Neuronal stem cell (in vitro differentiated cells): ENCODE measurements at regions not wholly inside any gene's neighbourhood (a gene's known extent, or its start where the extent isn't known, plus 50 kb on each side); places are given as distances from the start of the nearest gene placed in this dataset.

Source experiments
- DNase-seq: peaks from one replicate; pipeline ENCODE4 v3.0.0-alpha.2; 2013; ENCODE audit warnings: low spot score
- H2AFZ ChIP-seq: one replicate; pipeline ENCODE4 v1.6.1; 2013; ENCODE audit warnings: mild to moderate bottlenecking, low read length, inconsistent platforms
- H2AK5ac ChIP-seq: 2 replicates; pipeline ENCODE4 v1.6.1; 2013; ENCODE audit warnings: low read depth, mild to moderate bottlenecking, inconsistent platforms, low read length, moderate library complexity, mixed read lengths
- H2BK120ac ChIP-seq: 2 replicates; pipeline ENCODE4 v1.6.1; 2013; ENCODE audit warnings: low read depth, mild to moderate bottlenecking, inconsistent platforms, low read length, moderate library complexity, mixed read lengths
- H2BK12ac ChIP-seq: one replicate; pipeline ENCODE4 v1.6.1; 2013; ENCODE audit warnings: low read length, inconsistent platforms
- H2BK15ac ChIP-seq: 2 replicates; pipeline ENCODE4 v1.6.1; 2013; ENCODE audit warnings: mild to moderate bottlenecking, low read length, inconsistent platforms, mixed read lengths
- H2BK5ac ChIP-seq: one replicate; pipeline ENCODE4 v1.6.1; 2013; ENCODE audit warnings: inconsistent platforms, mild to moderate bottlenecking, low read length, moderate library complexity
- H3K14ac ChIP-seq: one replicate; pipeline ENCODE4 v1.6.1; 2013; ENCODE audit warnings: low read length, inconsistent platforms
- H3K18ac ChIP-seq: 2 replicates; pipeline ENCODE4 v1.6.1; 2013; ENCODE audit warnings: low read length, inconsistent platforms
- H3K23ac ChIP-seq: 2 replicates; pipeline ENCODE4 v1.6.1; 2013; ENCODE audit warnings: low read depth, mild to moderate bottlenecking, mixed read lengths, low read length, inconsistent platforms; ENCODE audit not compliant: poor library complexity
- H3K27ac ChIP-seq: replicated peaks from 3 replicates; pipeline ENCODE4 v1.5.1; 2013; ENCODE audit warnings: low read length, inconsistent platforms
- H3K27me3 ChIP-seq, 3 experiments: 2 replicates each; pipeline ENCODE4 v1.6.1; 2013; ENCODE audit warnings: low read length in 3 of 3, mild to moderate bottlenecking in 2 of 3, inconsistent platforms in 1 of 3, low read depth in 1 of 3, mixed read lengths in 1 of 3, moderate library complexity in 1 of 3; ENCODE audit not compliant: control insufficient read depth in 3 of 3, insufficient read depth in 3 of 3
- H3K36me3 ChIP-seq, 2 donors: replicated peaks in 1 of 2; 2 replicates each; pipeline ENCODE4 v1.6.1; 2013; ENCODE audit warnings: low read length in 2 of 2; ENCODE audit not compliant: control insufficient read depth in 2 of 2, insufficient read depth in 2 of 2
- H3K4ac ChIP-seq: 2 replicates; pipeline ENCODE4 v1.6.1; 2013; ENCODE audit warnings: inconsistent platforms, mild to moderate bottlenecking, low read length, moderate library complexity
- H3K4me1 ChIP-seq, 2 donors: 1 replicate in 1 of 2; 2 replicates in 1 of 2; pipeline ENCODE4 v1.6.1; 2013; ENCODE audit warnings: low read length in 2 of 2, low read depth in 1 of 2; ENCODE audit not compliant: control insufficient read depth in 2 of 2, insufficient read depth in 1 of 2
- H3K4me2 ChIP-seq: one replicate; pipeline ENCODE4 v1.6.1; 2013; ENCODE audit warnings: mild to moderate bottlenecking, low read length, inconsistent platforms; ENCODE audit not compliant: insufficient read depth, poor library complexity, severe bottlenecking
- H3K4me3 ChIP-seq, 2 donors: 2 replicates each; pipeline ENCODE4 v1.5.1; 2013; ENCODE audit warnings: low read length in 2 of 2, mild to moderate bottlenecking in 2 of 2, inconsistent platforms in 1 of 2, moderate library complexity in 1 of 2
- H3K79me1 ChIP-seq: one replicate; pipeline ENCODE4 v1.6.1; 2013; ENCODE audit warnings: low read depth, mild to moderate bottlenecking, inconsistent platforms, low read length, moderate library complexity
- H3K9ac ChIP-seq: one replicate; pipeline ENCODE4 v1.6.1; 2013; ENCODE audit warnings: mild to moderate bottlenecking, low read depth, low read length, inconsistent platforms; ENCODE audit not compliant: poor library complexity
- H3K9me3 ChIP-seq, 2 donors: replicated peaks in 1 of 2; 2 replicates each; pipeline versions ENCODE3 to v1.6.1; 2013; ENCODE audit warnings: low read length in 2 of 2, mild to moderate bottlenecking in 2 of 2, inconsistent platforms in 1 of 2, low read depth in 1 of 2, mixed read lengths in 1 of 2, moderate library complexity in 1 of 2; ENCODE audit not compliant: control insufficient read depth in 2 of 2, insufficient read depth in 1 of 2
- H4K8ac ChIP-seq: one replicate; pipeline ENCODE4 v1.6.1; 2013; ENCODE audit warnings: low read depth, mild to moderate bottlenecking, inconsistent platforms, low read length, moderate library complexity
- H4K91ac ChIP-seq: one replicate; pipeline ENCODE4 v1.6.1; 2013; ENCODE audit warnings: low read length, low read depth, mild to moderate bottlenecking, inconsistent platforms; ENCODE audit not compliant: poor library complexity
- WGBS, 2 donors: extraction: QIAGEN DNeasy Blood & Tissue Kit; methylation state at CpG; one replicate each; pipeline ENCODE4 v1.1.7; 2013; ENCODE audit warnings: missing lambda C conversion rate in 2 of 2, mixed read lengths in 1 of 2; ENCODE audit not compliant: insufficient read length in 2 of 2, insufficient replicate concordance in 1 of 2; ENCODE audit errors: extremely low coverage in 2 of 2; 5-methylcytosine and 5-hydroxymethylcytosine counted together

GRCh38 chr2:55118643-55119083 lies 68.4 kb upstream of the RTN4 start:
- WGBS, 2 donors = no CpG with 5 or more reads among the region's 3 CpGs
- Histone ChIP-seq H3K4me3 (no peak overlapping the region), H3K4ac (no peak overlapping the region), H2BK120ac (no peak overlapping the region), H3K4me1 (peaks cover 12 to 28% of the 10 kb centered on the region in 2 donors), H3K79me1 (no peaks in the 10 kb centered on the region), H3K18ac (no peak overlapping the region), H3K36me3 (no peaks in the 10 kb centered on the region), H2BK15ac (no peak overlapping the region), H2BK12ac (no peak overlapping the region), H3K4me2 (no peak overlapping the region), H3K27me3 (no peaks in the 10 kb centered on the region), H3K23ac (no peak overlapping the region), H2AK5ac (no peak overlapping the region), H2AFZ (peak overlapping the region; percentile 76), H3K14ac (no peak overlapping the region), H2BK5ac (no peak overlapping the region), H4K8ac (no peak overlapping the region), H4K91ac (no peak overlapping the region), H3K9me3 (no peaks in the 10 kb centered on the region), H3K27ac (no peak overlapping the region), H3K9ac (no peak overlapping the region)
- no peak for DNase-seq

- H4K8ac ChIP-seq = no peak overlapping the region
- peaks cover 13 to 36% of the 10 kb centered on the region in 2 donors for H3K4me1 ChIP-seq
- H3K4ac ChIP-seq = no peak overlapping the region
- no peak overlapping the region for H3K4me3 ChIP-seq
- H3K23ac ChIP-seq = no peak overlapping the region
- H3K14ac ChIP-seq = no peak overlapping the region
- H3K4me2 ChIP-seq = no peak overlapping the region
- H3K18ac ChIP-seq = no peak overlapping the region
- no peak overlapping the region for H3K9ac ChIP-seq
- no peaks in the 10 kb centered on the region for H3K27me3 ChIP-seq
- H3K9me3 ChIP-seq = no peaks in the 10 kb centered on the region
- H2AK5ac ChIP-seq = no peak overlapping the region
- H2BK5ac ChIP-seq = no peak overlapping the region
- no peak for DNase-seq
- no CpG with 5 or more reads among the region's 7 CpGs for WGBS, 2 donors
- no peak overlapping the region for H3K27ac ChIP-seq
- no peak overlapping the region for H2BK15ac ChIP-seq
- H2AFZ ChIP-seq = no peak overlapping the region
- H2BK120ac ChIP-seq = no peak overlapping the region
- no peak overlapping the region for H2BK12ac ChIP-seq
- no peak overlapping the region for H4K91ac ChIP-seq
- no peaks in the 10 kb centered on the region for H3K79me1 ChIP-seq
- H3K36me3 ChIP-seq = no peaks in the 10 kb centered on the region
These were observed 66.7 kb upstream of the RTN4 start for GRCh38 chr2:55116966-55117365.

- Histone ChIP-seq H3K4me3 (no peak overlapping the region), H2BK120ac (no peak overlapping the region), H2BK12ac (no peak overlapping the region), H4K8ac (no peak overlapping the region), H3K23ac (no peak overlapping the region), H3K4me1 (peaks cover 17 to 40% of the 10 kb centered on the region in 2 donors), H3K27me3 (no peaks in the 10 kb centered on the region), H2BK15ac (no peak overlapping the region), H3K27ac (no peak overlapping the region), H3K18ac (no peak overlapping the region), H4K91ac (no peak overlapping the region), H3K9ac (no peak overlapping the region), H3K36me3 (no peaks in the 10 kb centered on the region), H3K4me2 (no peak overlapping the region), H2BK5ac (no peak overlapping the region), H3K79me1 (no peaks in the 10 kb centered on the region), H3K9me3 (no peaks in the 10 kb centered on the region), H3K4ac (no peak overlapping the region), H3K14ac (no peak overlapping the region), H2AK5ac (no peak overlapping the region), H2AFZ (no peak overlapping the region)
- no peak for DNase-seq
- no CpG with 5 or more reads among the region's 1 CpG for WGBS, 2 donors
These were observed 66.3 kb upstream of the RTN4 start for GRCh38 chr2:55116598-55116964.

- H3K4me1 ChIP-seq = peaks cover 20 to 43% of the 10 kb centered on the region in 2 donors
These were observed 65.7 kb upstream of the RTN4 start for GRCh38 chr2:55115761-55116597.

More at GRCh38 chr2:55115761-55116597, 65.7 kb upstream of the RTN4 start:
- H2BK12ac ChIP-seq = no peak overlapping the region
- H3K27me3 ChIP-seq = no peaks in the 10 kb centered on the region
- H3K9me3 ChIP-seq = no peaks in the 10 kb centered on the region
- no peak overlapping the region for H3K4me3 ChIP-seq
- no peaks in the 10 kb centered on the region for H3K79me1 ChIP-seq
- DNase-seq = no peak
- peak overlapping the region; percentile 3 for H2AFZ ChIP-seq
- no peak overlapping the region for H3K23ac ChIP-seq
- no peak overlapping the region for H2AK5ac ChIP-seq
- no peak overlapping the region for H4K8ac ChIP-seq
- H3K27ac ChIP-seq = no peak overlapping the region
- no peak overlapping the region for H2BK5ac ChIP-seq
- no CpG with 5 or more reads among the region's 4 CpGs for WGBS, 2 donors
- no peak overlapping the region for H2BK120ac ChIP-seq
- H3K9ac ChIP-seq = no peak overlapping the region
- no peak overlapping the region for H3K4ac ChIP-seq
- H3K36me3 ChIP-seq = no peaks in the 10 kb centered on the region
- no peak overlapping the region for H3K14ac ChIP-seq
- H4K91ac ChIP-seq = no peak overlapping the region
- H2BK15ac ChIP-seq = no peak overlapping the region
- no peak overlapping the region for H3K18ac ChIP-seq
- no peak overlapping the region for H3K4me2 ChIP-seq
